ENCODE measurements at regions not wholly inside any gene's neighbourhood (a gene's known extent, or its start where the extent isn't known, plus 50 kb on each side); places are given as distances from the start of the nearest gene placed in this dataset.

DNA sequence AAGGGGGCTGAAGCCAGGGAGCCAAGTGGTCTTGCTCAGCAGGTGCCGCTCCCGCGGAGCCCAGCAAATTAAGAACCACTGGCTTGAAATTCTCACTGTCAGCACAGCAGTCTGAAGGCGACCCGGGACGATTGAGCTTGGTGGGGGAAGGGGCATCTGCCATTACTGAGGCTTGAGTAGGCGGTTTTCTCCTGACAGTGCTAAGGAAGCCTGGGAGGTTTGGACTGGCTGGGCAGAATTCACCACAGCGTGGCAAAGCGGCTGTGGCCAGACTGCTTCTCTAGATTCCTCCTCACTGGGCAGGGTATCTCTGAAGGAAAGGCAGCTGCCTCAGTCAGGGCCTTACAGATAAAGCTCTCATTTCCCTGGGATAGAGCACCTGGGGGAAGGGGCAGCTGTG, 57.0 kb upstream of the GPR149 start:
- no peaks in the 10 kb centered on the region for H4K20me1 ChIP-seq (ENCODE audit: insufficient read depth, low read length, poor library complexity, severe bottlenecking)
- H3K36me3 ChIP-seq (ENCODE audit: insufficient read depth, low read length): no peaks in the 10 kb centered on the region
- no peak overlapping the region for H2AFZ ChIP-seq (ENCODE audit: low read length)
- no peaks in the 10 kb centered on the region for H3K9me3 ChIP-seq (ENCODE audit: insufficient read depth, low read depth, low read length)
- no peak overlapping the region for H3K9ac ChIP-seq (ENCODE audit: low read depth, low read length, poor library complexity, severe bottlenecking)
- no peak overlapping the region for H3K4me3 ChIP-seq (ENCODE audit: low read length, poor library complexity, severe bottlenecking)
- no peak overlapping the region for H3K4me2 ChIP-seq (ENCODE audit: low read depth, low read length, poor library complexity, severe bottlenecking)
- H3K4me1 ChIP-seq (ENCODE audit: insufficient read depth, low read length, poor library complexity, severe bottlenecking): no peaks in the 10 kb centered on the region
- no peaks in the 10 kb centered on the region; the same call in 1 of the 2 replicates for H3F3A ChIP-seq (ENCODE audit: low read depth)
- TF ChIP-seq, protein P1, sequence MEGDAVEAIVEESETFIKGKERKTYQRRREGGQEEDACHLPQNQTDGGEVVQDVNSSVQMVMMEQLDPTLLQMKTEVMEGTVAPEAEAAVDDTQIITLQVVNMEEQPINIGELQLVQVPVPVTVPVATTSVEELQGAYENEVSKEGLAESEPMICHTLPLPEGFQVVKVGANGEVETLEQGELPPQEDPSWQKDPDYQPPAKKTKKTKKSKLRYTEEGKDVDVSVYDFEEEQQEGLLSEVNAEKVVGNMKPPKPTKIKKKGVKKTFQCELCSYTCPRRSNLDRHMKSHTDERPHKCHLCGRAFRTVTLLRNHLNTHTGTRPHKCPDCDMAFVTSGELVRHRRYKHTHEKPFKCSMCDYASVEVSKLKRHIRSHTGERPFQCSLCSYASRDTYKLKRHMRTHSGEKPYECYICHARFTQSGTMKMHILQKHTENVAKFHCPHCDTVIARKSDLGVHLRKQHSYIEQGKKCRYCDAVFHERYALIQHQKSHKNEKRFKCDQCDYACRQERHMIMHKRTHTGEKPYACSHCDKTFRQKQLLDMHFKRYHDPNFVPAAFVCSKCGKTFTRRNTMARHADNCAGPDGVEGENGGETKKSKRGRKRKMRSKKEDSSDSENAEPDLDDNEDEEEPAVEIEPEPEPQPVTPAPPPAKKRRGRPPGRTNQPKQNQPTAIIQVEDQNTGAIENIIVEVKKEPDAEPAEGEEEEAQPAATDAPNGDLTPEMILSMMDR (conservative IDR thresholded peaks at IDR 0.05; ENCODE audit: low read length): no peak
- TF ChIP-seq EZH2phosphoT487 (IDR thresholded peaks at IDR 0.05; ENCODE audit: borderline replicate concordance): no peak
- H3K27me3 ChIP-seq (ENCODE audit: insufficient read depth, low read length, poor library complexity, severe bottlenecking): no peaks in the 10 kb centered on the region
- H3K9me2 ChIP-seq (replicated peaks; ENCODE audit: low read depth, low read length): no peaks in the 10 kb centered on the region
- H3K79me2 ChIP-seq (ENCODE audit: insufficient read depth, low read length): no peaks in the 10 kb centered on the region

DNA sequence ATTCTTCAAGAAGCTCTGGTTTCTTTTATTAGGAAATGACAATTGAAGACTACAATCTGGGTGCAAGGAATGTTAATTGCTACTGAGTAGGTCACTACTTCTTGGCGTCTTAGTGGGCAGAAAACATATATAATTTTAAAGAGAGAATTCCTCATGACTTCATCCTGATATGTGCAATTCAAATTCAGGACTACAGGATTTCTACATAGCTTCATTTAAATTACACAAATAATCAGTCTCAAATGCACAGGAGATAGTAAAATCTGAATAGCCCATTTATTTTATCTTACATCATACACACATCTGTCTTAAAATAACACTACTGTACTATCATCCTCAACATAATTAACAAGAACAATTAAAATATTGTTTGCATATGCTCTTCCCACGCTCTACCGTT, 52.5 kb upstream of the GPR149 start:
- no peaks in the 10 kb centered on the region for H3K79me2 ChIP-seq (ENCODE audit: insufficient read depth, low read length)
- H3F3A ChIP-seq (ENCODE audit: low read depth): no peaks in the 10 kb centered on the region; the same call in 1 of the 2 replicates
- no peaks in the 10 kb centered on the region for H3K9me3 ChIP-seq (ENCODE audit: insufficient read depth, low read depth, low read length)
- TF ChIP-seq, protein P1 (conservative IDR thresholded peaks at IDR 0.05; ENCODE audit: low read length): no peak
- TF ChIP-seq EZH2phosphoT487 (IDR thresholded peaks at IDR 0.05; ENCODE audit: borderline replicate concordance): no peak
- H3K36me3 ChIP-seq (ENCODE audit: insufficient read depth, low read length): no peaks in the 10 kb centered on the region
- no peaks in the 10 kb centered on the region for H3K4me1 ChIP-seq (ENCODE audit: insufficient read depth, low read length, poor library complexity, severe bottlenecking)
- no peak overlapping the region for H3K4me2 ChIP-seq (ENCODE audit: low read depth, low read length, poor library complexity, severe bottlenecking)
- no peak overlapping the region for H2AFZ ChIP-seq (ENCODE audit: low read length)
- no peaks in the 10 kb centered on the region for H3K27me3 ChIP-seq (ENCODE audit: insufficient read depth, low read length, poor library complexity, severe bottlenecking)
- H3K9me2 ChIP-seq (replicated peaks; ENCODE audit: low read depth, low read length): no peaks in the 10 kb centered on the region
- H4K20me1 ChIP-seq (ENCODE audit: insufficient read depth, low read length, poor library complexity, severe bottlenecking): no peaks in the 10 kb centered on the region
- H3K9ac ChIP-seq (ENCODE audit: low read depth, low read length, poor library complexity, severe bottlenecking): no peak overlapping the region
- no peak overlapping the region for H3K4me3 ChIP-seq (ENCODE audit: low read length, poor library complexity, severe bottlenecking)

DNA sequence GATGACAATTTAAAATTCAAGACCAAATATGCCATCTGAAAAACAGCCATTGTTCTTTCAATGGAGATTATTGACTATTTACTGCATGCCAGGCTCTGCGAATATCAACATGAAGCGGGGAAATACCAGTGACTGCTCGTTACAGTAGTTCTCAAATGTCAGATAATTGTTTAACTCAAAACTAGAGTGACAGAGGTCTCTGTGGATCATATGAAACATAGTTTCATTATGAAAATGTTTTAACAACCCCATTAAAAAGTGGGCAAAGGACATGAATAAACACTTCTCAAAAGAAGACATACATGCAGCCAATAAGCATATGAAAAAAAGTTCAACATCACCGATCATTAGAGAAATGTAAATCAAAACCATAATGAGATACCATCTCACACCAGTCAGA, 50.0 kb upstream of the GPR149 start:
- H3K9me3 ChIP-seq (ENCODE audit: insufficient read depth, low read depth, low read length): no peaks in the 10 kb centered on the region
- TF ChIP-seq, protein P1 (conservative IDR thresholded peaks at IDR 0.05; ENCODE audit: low read length): no peak
- no peak for TF ChIP-seq EZH2phosphoT487 (IDR thresholded peaks at IDR 0.05; ENCODE audit: borderline replicate concordance)
- H3K4me1 ChIP-seq (ENCODE audit: insufficient read depth, low read length, poor library complexity, severe bottlenecking): no peaks in the 10 kb centered on the region

More for the DNA sequence above, 50.0 kb upstream of the GPR149 start:
- Histone ChIP-seq H3K27me3 (ENCODE audit: insufficient read depth, low read length, poor library complexity, severe bottlenecking) (no peaks in the 10 kb centered on the region), H3F3A (ENCODE audit: low read depth) (no peaks in the 10 kb centered on the region), H3K36me3 (ENCODE audit: insufficient read depth, low read length) (no peaks in the 10 kb centered on the region), H3K4me2 (ENCODE audit: low read depth, low read length, poor library complexity, severe bottlenecking) (no peak overlapping the region), H2AFZ (ENCODE audit: low read length) (no peak overlapping the region), H3K79me2 (ENCODE audit: insufficient read depth, low read length) (no peaks in the 10 kb centered on the region), H3K4me3 (ENCODE audit: low read length, poor library complexity, severe bottlenecking) (no peak overlapping the region), H3K9ac (ENCODE audit: low read depth, low read length, poor library complexity, severe bottlenecking) (no peak overlapping the region), H4K20me1 (ENCODE audit: insufficient read depth, low read length, poor library complexity, severe bottlenecking) (no peaks in the 10 kb centered on the region), H3K9me2 (replicated peaks; ENCODE audit: low read depth, low read length) (no peaks in the 10 kb centered on the region)
